Stomach smooth muscle (tissue), 2 donors: ENCODE measurements at regions not wholly inside any gene's neighbourhood (a gene's known extent, or its start where the extent isn't known, plus 50 kb on each side); places are given as distances from the start of the nearest gene placed in this dataset.

Experiments used
- H3K27ac ChIP-seq: one replicate; pipeline ENCODE4 v1.7.0; 2013; ENCODE audit warnings: mild to moderate bottlenecking, low read length, inconsistent platforms
- H3K27me3 ChIP-seq, 2 donors: one replicate each; pipeline ENCODE4 v1.7.0; 2013; ENCODE audit warnings: low read length in 2 of 2; ENCODE audit not compliant: insufficient read depth in 2 of 2, control insufficient read depth in 1 of 2
- H3K36me3 ChIP-seq, 2 donors: one replicate each; pipeline ENCODE4 v1.7.0; 2013; ENCODE audit warnings: low read length in 2 of 2; ENCODE audit not compliant: control insufficient read depth in 2 of 2, insufficient read depth in 2 of 2
- H3K4me1 ChIP-seq: one replicate; pipeline ENCODE4 v1.7.0; 2013; ENCODE audit warnings: low read length; ENCODE audit not compliant: control insufficient read depth, insufficient read depth
- H3K4me3 ChIP-seq, 2 donors: one replicate each; pipeline ENCODE4 v1.7.0; 2013; ENCODE audit warnings: low read length in 2 of 2
- H3K9ac ChIP-seq, 2 donors: one replicate each; pipeline ENCODE4 v1.7.0; 2013; ENCODE audit warnings: low read length in 2 of 2, mild to moderate bottlenecking in 1 of 2
- H3K9me3 ChIP-seq, 2 donors: one replicate each; pipeline ENCODE4 v1.7.0; 2013; ENCODE audit warnings: low read length in 2 of 2; ENCODE audit not compliant: control insufficient read depth in 2 of 2
- donor health status: healthy.
- donor health status: Pancreatic carcinoma.

GRCh38 chr5:56457887-56458812 lies 225.0 kb upstream of the ANKRD55 start:
- no peaks in the 10 kb centered on the region for H3K9me3 ChIP-seq
- H3K27me3 ChIP-seq, result no peaks in the 10 kb centered on the region
- no peaks in the 10 kb centered on the region for H3K36me3 ChIP-seq
- peaks cover 12% of the 10 kb centered on the region for H3K4me1 ChIP-seq
- no peak overlapping the region for H3K27ac ChIP-seq
- H3K4me3 ChIP-seq, result no peak overlapping the region
- H3K9ac ChIP-seq, result no peak overlapping the region

DNA sequence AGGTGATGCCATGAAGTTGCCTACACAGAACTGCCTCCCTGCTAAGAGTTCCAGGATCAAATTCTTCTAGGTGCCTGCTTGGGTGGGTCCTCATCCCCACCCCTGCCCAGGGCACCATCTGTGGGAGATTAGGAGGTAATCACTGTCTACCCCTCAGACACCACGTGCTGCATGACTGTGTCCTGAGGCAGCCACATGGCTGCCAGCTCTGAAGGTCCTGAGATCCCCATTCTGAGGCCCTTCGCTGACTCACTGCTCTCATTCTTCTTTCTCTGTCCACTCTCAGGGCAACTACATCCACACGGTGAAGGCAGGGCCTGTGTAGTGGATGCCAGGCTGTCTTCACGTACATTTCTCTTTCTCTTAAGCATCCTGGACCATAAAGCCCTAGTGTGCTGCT lies 222.9 kb upstream of the ANKRD55 start:
- peaks cover 12% of the 10 kb centered on the region for H3K4me1 ChIP-seq
- no peaks in the 10 kb centered on the region for H3K36me3 ChIP-seq
- no peaks in the 10 kb centered on the region for H3K9me3 ChIP-seq
- no peak overlapping the region for H3K4me3 ChIP-seq
- no peaks in the 10 kb centered on the region for H3K27me3 ChIP-seq
- no peak overlapping the region for H3K9ac ChIP-seq
- no peak overlapping the region for H3K27ac ChIP-seq

GRCh38 chr5:56455417-56455816 lies 222.3 kb upstream of the ANKRD55 start:
- Histone ChIP-seq H3K27ac (no peak overlapping the region), H3K36me3 (no peaks in the 10 kb centered on the region), H3K27me3 (no peaks in the 10 kb centered on the region), H3K9ac (no peak overlapping the region), H3K9me3 (no peaks in the 10 kb centered on the region), H3K4me1 (peaks cover 10% of the 10 kb centered on the region), H3K4me3 (no peak overlapping the region)

- Histone ChIP-seq H3K27me3 (no peaks in the 10 kb centered on the region), H3K9me3 (no peaks in the 10 kb centered on the region), H3K36me3 (no peaks in the 10 kb centered on the region), H3K4me3 (no peak overlapping the region), H3K27ac (no peak overlapping the region), H3K9ac (no peak overlapping the region), H3K4me1 (peaks cover 7% of the 10 kb centered on the region)
These were observed 221.2 kb upstream of the ANKRD55 start for GRCh38 chr5:56454219-56454862.

GRCh38 chr5:56451742-56452141 lies 218.6 kb upstream of the ANKRD55 start:
- H3K36me3 ChIP-seq, result no peaks in the 10 kb centered on the region
- H3K9ac ChIP-seq, result no peak overlapping the region
- no peaks in the 10 kb centered on the region for H3K27me3 ChIP-seq
- H3K9me3 ChIP-seq, result no peaks in the 10 kb centered on the region
- H3K4me1 ChIP-seq, result no peaks in the 10 kb centered on the region
- H3K4me3 ChIP-seq, result no peak overlapping the region
- H3K27ac ChIP-seq, result no peak overlapping the region

- Histone ChIP-seq H3K4me1 (no peaks in the 10 kb centered on the region), H3K9ac (no peak overlapping the region), H3K27ac (no peak overlapping the region)
These were observed 217.6 kb upstream of the ANKRD55 start for GRCh38 chr5:56450766-56451165.

DNA sequence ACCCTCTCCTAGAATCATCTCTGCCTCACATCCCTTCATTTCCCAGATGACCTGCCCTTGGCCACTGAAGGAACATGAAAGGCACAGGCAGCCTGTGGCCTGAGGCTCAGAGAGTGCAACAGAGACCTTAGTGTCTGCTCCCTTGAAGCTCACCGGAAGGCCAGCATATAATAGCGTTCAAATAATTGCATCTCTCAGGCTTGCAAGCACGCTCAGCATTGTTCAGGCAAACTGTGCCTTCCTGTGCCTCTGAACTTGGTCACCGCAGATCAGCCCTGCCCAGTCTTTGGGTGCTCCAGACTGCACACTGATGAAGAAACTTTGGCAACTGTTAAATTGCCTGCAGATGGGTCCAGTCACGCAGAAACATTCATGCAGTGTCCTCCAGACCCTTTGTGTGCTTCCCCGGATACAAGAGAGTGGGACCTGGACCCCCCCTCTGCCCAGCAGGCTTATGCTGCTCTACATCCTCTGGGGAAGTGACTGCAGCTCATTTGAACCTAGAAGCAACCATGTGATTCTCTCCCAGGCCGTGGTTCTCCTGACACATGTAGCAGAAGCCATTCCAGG lies 216.0 kb upstream of the ANKRD55 start:
- Histone ChIP-seq H3K36me3 (no peaks in the 10 kb centered on the region), H3K9ac (no peak overlapping the region), H3K4me1 (no peaks in the 10 kb centered on the region), H3K9me3 (no peaks in the 10 kb centered on the region), H3K27me3 (no peaks in the 10 kb centered on the region), H3K4me3 (no peak overlapping the region), H3K27ac (no peak overlapping the region)

More at GRCh38 chr5:56450766-56451165, 217.6 kb upstream of the ANKRD55 start:
- no peaks in the 10 kb centered on the region for H3K27me3 ChIP-seq
- H3K9me3 ChIP-seq, result no peaks in the 10 kb centered on the region
- H3K4me3 ChIP-seq, result no peak overlapping the region
- no peaks in the 10 kb centered on the region for H3K36me3 ChIP-seq

- no peaks in the 10 kb centered on the region for H3K9me3 ChIP-seq
- no peak overlapping the region for H3K9ac ChIP-seq
- H3K27me3 ChIP-seq, result no peaks in the 10 kb centered on the region
- H3K27ac ChIP-seq, result no peak overlapping the region
- H3K4me3 ChIP-seq, result no peak overlapping the region
- H3K36me3 ChIP-seq, result no peaks in the 10 kb centered on the region
- H3K4me1 ChIP-seq, result no peaks in the 10 kb centered on the region
These were observed 214.5 kb upstream of the ANKRD55 start for GRCh38 chr5:56447656-56448055.

GRCh38 chr5:56447232-56447631 lies 214.1 kb upstream of the ANKRD55 start:
- no peak overlapping the region for H3K9ac ChIP-seq
- no peaks in the 10 kb centered on the region for H3K36me3 ChIP-seq
- H3K27me3 ChIP-seq, result no peaks in the 10 kb centered on the region
- H3K4me1 ChIP-seq, result no peaks in the 10 kb centered on the region
- H3K27ac ChIP-seq, result no peak overlapping the region
- no peak overlapping the region for H3K4me3 ChIP-seq
- no peaks in the 10 kb centered on the region for H3K9me3 ChIP-seq

GRCh38 chr5:56446728-56447127 lies 213.6 kb upstream of the ANKRD55 start:
- Histone ChIP-seq H3K36me3 (no peaks in the 10 kb centered on the region), H3K4me1 (no peaks in the 10 kb centered on the region), H3K27ac (no peak overlapping the region), H3K9ac (no peak overlapping the region), H3K4me3 (no peak overlapping the region), H3K9me3 (no peaks in the 10 kb centered on the region), H3K27me3 (no peaks in the 10 kb centered on the region)
